Activated naive CD4-positive, alpha-beta T cell treated with Interleukin-2 at 50 U/mL for 16 hours (primary cell): ENCODE measurements at regions not wholly inside any gene's neighbourhood (a gene's known extent, or its start where the extent isn't known, plus 50 kb on each side); places are given as distances from the start of the nearest gene placed in this dataset.

Experiments used
- DNase-seq: peaks from one replicate; pipeline ENCODE4 v3.0.0-alpha.2; 2020

DNA sequence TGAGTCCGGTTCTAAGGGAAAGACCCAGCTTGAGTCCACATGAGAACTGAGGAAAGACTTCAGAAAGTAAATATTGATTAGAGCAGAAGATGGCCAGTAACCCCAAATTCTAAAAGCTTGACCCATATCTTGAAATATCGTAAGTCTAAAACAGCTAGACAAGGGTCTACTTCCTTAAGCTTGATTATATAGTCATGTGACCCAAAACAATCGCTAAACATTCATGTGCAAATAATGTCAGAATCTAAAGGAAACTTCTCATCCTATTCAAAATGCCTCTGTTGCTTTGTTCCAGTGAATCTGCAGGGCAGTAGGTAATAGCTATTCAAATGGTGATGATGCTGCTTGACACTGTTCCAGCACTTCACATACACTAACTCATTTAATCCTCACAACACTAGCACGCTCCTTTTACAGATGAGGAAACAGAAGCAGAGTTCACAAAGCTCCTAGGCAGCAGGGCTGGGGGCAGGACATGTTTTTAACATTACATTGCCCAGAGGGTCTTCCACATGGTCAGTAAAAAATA is 52.6 kb downstream of the TCF20 start:
- no peak for DNase-seq

DNA sequence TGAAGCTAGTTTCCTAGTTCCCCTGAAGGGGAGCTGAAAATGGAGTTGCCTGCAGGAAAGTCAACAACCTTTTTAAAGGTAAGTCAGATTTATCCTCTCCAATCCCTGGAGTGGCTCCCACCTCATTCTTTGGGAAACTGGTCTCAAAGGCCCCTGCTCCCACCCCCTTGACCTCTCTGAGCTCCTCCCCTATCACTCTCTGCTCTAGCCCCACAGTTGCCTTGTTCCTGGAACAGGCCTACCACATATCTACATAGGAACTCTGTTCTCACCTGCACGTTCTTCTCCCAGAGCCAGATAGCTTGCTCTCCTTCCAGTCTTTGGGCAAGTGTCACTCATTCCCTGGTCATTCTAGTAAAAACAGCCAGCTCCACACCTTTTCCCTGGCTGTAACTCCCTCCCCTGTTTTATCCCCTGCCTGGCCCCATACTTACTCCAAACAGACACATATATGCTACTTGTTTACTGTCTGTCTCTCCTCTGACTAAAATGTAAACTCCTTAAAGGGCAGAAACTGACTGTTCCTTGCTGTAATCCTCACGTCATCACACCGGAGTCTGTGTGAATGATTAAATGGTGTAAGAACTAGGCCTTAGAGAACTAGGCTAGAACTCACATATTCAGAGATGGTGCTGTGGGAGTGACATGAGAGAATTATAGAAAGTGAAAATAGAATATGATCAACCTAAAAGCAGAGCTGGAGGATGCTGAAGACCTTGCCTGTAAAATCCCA is 53.3 kb downstream of the TCF20 start:
- peak; percentile 24 for DNase-seq

DNA sequence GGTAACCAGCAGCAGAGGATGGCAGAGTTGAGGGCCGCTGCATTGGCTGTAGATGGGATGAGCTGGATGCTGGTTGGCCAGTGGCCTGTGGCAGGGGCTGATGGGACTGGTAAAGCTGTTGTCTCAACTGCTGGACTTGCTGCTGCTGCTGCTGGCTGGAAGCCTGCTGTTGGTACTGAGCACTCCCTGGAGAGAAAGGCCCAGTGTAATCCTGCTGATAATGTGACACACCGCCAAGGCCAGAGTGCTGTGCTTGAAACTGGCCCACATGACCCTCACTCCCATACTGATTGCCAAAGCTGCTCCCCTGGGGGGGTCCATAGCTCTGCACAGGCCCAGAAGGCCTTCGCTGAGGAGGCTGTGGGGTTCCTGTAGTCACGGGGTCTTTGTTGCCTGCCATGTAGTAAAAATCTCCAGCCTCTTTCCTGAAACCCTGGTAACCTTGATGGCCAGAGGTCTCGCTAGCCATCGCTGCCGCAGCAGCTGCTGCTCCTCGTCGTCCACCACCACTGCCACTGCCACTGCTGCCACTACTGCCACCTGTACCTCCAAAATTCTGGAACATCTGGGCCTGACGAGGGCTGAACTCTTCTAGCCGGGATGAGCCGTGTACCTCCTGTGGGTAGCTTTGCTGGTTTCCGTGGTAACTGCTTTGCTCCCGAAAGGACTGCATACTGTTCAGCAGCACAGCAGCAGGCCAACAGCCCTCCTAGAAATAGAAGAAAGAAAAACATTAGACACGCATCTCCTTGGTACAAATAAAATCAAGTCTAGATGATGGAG is 55.6 kb downstream of the TCF20 start:
- DNase-seq: no peak

DNA sequence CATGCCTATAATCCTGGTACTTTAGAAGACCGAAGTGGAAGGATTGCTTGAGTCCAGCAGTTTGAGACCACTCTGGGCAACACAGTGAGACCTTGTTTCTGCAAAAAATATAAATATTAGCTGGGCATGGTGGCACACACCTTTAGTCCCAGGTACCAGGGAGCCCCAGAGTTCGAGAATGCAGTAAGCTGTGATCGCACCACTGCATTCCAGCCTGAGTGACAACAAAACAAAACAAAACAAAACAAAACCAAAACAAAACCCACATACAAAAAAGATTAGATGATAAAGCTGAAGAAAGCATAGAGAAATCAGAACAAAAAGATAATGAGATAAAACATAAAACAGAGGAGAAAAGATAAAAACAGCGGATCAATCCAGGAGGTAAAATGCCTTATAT is 62.1 kb downstream of the TCF20 start:
- no peak for DNase-seq

DNA sequence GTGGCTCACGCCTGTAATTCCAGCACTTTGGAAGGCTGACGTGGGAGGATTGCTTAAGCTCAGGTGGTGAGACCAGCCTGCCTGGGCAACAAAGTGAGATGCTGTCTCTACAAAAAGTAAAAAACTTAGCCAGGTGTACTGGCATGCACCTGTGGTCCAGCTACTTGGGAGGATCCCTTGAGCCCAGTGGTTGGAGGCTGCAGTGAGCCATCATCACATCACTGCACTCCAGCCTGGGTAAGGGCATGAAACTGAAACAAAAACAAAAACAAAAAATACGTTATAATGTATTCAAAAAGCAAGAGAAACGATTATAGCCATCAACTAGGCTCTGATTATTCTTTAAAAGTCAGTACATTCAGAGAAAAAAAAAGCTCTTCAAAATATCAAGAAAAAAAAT is 62.5 kb downstream of the TCF20 start:
- DNase-seq: no peak

DNA sequence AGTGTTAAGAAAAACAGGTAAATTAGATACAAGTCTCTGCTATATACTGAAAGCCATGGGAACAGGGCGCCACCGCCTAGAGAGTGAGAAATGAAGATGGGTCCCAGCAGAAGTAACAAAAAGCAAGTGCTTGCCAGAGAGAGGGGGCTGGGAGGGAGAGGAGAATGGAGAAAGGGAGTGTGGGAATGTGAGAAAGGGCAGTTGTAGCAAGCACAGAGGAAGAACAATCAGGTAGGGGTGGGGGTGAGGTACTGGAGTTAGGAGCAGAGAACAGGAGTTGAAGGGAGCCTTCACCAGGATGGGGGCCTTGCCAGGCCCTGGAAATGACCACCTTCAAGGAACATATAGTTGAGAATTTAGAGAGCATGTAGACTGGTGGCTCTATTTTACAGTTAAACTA is 66.8 kb downstream of the TCF20 start:
- no peak for DNase-seq

DNA sequence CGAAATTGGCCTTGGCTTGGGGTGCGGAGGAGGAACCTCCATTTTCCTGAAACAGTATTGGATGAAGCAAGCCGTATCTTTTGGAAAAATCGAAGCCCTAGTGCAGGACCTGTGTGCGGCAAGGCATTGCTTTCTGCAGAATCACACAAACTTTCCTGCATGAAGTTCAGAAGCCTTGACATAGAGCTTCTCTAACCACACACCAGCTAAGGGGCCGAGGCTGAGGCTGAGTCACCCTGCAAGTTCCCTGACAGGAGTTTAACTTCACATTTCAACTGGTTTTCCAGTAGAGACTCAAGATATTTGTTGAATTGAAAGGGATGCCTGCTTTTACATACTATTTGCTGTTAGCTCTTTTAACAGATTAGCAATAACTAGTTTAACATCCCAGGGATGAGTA is 67.8 kb downstream of the TCF20 start:
- DNase-seq: peak; percentile 58

DNA sequence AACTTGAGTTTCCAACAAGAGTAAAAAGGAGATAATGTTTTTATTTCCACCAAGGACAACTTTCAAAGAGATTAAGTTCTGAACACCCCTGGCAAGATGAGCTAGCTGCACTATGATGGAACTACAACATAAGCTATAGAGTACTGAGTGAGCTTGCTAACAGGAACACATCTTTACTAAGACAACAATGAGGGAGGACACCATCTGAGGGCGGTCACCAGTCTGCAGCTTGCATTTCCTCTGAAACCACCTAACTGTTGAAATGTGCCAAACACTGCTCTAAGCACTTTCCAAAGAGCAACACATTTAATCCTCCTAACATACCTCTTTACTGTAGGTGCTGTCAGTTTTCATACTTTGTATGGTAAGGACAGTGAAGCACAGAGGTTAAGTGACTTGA is 68.4 kb downstream of the TCF20 start:
- DNase-seq: peak; percentile 20

DNA sequence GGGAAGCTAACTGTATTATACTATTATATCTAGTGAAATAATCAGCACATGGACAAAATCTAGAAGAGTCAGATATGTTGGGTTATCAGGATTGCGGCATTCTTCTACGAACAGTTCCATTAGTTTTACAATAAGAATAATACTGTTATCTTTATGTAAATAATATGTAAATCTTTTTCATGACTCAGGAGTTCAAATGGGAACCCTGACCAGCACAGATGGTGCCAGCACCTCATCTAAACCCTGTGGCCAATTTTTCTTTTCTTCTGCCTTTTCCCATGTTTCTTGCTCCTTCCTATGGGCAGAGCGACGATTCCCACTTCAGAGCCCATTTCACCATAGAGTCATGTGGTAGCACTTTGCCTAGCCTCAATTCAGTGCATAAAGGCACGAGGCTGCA is 68.4 kb upstream of the CYP2D6 start:
- no peak for DNase-seq

DNA sequence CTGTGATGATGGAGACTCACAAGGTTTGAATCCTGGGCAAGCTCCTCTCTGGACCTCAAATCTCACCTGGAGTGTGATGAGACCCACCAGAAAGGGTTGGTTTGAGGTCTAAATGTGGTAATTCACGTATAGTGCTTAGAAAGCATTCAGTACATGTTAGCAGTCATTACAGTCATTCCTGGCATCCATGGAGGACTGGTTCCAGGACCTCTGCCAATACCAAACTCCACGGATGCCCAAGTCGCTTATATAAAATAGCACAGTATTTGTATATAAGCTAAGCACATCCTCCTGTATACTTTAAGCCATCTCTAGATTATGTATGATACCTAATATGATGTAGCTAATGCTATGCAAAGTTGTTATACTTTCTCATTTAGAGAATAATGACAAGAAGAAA is 67.6 kb upstream of the CYP2D6 start:
- no peak for DNase-seq

DNA sequence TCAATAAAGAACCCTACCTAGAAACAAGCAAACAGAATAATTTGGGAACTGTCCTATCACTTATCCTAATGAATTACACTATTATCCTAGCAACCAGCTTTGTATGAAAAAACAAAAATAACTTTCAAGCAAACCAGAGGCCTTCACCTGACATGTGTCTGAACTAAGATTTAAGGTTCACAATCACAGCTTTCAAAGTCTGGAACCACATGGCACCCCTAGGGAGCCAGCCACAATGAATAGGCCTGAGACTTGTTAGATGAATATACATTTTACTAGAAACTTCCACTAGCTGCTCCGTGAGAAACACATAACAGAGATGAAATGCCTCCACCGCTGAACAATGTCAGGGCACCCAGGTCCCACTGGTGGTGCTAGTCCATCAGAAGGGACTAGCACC is 65.8 kb upstream of the CYP2D6 start:
- DNase-seq: no peak

DNA sequence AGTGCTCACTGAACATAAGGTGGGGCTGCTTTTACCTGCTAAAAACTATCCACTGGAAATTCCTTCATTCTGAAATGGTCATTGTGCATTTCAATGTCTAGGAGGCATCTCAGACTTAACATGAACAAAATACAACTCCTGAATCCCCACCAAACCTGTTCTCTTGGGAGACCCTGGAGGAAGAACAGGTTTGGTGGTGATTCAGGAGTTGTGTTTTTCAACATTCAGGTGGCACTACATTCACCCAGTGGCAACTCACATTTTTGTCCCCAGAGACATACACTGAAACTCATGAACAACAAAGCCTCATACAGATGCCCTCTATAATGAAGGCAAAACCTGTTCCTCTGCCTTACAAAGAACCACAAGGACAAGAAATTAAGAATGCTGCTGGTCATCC is 64.3 kb upstream of the CYP2D6 start:
- DNase-seq: no peak

DNA sequence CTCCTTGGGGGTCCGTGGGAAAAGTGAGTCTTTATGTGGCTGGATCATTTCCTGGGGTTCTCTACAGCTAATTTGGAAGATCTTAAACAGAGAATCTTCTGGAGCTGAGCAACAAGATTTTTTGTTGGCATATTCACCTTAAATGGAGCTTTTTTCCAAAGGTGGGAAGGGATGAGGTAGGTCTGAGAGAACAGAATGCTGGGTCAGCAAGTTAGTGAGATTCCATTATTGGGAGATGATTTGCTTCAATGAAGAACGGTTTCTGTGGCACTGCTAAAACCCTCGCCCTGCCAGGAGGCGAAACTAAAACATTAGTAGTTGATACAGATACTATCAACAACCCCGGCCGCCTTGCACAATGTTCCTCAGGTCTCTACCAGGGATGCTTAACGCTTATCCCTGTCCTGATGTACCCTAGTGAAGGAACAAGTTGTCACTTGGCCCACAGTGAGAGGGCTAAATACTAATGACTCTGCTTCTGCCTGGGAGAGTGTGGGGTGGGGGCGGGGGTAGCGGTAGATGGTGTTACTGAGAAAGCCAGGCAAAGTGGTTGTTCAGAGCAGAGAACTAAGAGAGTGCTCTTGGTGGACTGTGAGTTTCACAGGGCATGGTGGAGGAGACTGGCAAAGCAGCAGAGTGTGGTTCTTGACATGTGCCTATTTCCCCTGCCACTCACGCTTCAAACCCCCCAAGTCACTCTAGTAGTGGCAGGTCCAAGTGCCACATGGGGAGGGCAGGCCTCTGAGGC is 63.7 kb upstream of the CYP2D6 start:
- no peak for DNase-seq

DNA sequence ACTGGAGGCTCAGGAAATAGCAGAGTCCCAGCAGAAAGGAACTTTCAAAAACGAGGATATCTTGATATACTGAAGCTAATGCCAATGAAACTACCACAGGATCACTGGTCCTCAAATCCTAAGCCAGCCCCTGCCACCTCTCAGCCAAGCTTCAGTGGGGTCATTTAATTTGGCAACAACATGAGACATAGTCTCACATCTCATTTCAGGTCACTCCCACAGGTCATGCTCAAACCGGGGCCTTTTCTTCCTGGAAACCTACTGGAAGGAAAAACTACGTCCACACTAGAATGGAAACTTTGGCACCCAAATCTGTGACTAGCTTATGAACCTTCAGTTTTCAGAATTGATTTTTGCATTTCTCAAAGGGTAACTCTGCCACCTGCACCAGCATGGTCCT is 61.9 kb upstream of the CYP2D6 start:
- DNase-seq: no peak

DNA sequence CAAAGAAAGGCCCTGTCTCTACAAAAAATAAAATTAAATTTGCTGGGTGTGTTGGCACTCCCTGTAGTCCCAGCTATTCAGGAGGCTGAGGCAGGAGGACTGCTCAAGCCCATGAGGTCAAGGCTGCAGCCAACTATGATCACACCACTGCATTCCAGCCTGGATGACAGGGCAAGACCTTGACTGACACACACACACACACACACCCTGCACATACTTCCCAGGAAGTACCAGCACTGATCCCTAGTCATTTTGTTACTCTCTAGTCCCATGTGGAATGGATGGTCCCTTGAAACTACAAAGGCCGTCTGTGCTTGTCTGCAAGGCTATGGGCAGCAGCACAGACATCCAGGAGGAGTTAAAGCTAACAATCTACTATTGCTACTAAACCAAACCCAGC is 59.7 kb upstream of the CYP2D6 start:
- DNase-seq: no peak

DNA sequence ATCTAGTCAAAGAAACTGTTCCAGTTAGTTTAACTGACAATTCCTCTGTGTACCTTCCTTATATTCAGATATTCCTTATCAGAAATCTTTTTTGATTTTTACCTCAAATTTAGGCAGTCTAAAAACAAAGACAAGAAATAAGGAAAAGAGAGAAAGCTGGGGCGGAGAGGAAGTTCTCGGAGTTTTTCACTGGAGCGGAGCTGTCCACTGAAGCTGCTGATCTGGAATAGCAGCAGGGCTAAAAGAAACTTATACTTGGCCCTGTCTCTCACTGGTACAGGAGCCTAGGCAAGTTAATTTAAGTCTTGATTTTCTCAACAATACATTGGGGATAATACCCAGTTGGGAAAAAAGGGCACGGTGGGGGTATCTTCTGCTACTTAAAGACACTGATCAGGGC is 59.2 kb upstream of the CYP2D6 start:
- no peak for DNase-seq

DNA sequence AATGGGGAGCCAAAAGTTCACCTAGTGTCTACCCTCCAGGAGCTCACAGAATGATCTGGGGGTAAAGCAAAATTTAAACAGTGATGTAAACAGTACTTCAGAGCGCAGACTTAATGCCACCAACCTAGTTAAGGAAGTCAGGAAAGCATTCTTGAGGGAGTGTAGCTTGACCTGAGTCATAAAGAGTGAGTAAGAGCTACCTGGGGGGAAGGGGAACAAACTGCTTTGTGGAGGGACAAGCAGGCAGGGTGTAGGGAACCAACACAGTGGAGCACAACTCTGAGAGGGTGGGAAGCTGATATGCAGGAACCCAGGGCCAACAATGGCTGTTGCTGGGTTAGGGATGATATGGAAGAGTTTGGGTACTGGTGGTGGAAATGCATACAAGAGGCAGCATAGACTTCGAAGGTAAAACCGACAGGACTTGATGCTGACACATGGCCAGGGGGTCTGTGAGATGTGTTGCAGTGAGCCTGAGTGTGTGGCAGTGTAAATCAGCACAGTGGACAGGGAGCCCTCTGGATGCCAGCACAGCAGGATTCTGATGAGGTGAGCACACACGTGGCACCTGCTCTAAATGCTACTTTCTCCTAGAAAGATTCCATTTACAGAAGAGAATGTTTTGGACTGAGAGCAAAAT is 58.3 kb upstream of the CYP2D6 start:
- DNase-seq: no peak

DNA sequence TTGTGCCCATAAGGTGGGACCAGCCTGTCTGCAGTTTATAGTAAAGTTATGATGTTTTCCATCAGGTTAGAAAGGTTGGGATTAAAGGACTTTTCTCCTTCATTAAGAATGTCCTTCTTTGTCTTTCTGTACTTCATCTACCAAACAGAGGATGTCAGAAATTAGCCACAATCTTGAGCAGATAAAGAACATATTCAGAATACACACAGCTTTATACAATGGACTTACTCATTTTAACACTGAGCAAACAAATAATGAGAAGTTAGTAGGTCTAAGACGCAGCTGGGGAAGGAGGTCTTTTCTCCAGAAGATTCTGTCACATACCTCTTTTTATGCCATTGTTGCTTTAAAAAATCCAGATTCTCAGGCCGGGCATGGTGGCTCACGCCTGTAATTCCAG is 57.0 kb upstream of the CYP2D6 start:
- no peak for DNase-seq

DNA sequence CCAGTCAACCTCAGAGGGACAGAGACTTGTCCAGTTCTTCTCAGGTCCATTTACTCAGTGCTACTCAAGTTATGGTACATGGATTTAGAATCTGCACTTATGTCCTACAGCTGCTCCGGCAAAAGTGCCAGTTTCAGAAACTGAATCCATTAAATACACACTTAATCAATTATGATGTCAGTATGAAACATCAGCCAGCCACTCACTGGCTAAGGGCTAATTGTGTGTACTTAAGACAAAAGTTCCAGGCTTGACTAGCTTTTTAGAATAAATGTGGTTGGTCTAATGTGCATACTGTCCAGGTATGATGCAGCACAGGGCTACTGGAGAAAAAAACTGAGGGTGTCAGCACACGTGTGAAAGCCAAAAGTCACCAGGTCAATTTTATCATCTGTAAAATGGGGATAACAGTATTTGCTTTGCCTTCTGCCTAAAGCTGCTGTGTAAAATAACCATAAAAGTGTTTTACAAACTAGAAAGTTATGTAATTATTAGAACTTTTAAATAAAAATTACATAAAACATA is 55.4 kb upstream of the CYP2D6 start:
- DNase-seq: no peak

DNA sequence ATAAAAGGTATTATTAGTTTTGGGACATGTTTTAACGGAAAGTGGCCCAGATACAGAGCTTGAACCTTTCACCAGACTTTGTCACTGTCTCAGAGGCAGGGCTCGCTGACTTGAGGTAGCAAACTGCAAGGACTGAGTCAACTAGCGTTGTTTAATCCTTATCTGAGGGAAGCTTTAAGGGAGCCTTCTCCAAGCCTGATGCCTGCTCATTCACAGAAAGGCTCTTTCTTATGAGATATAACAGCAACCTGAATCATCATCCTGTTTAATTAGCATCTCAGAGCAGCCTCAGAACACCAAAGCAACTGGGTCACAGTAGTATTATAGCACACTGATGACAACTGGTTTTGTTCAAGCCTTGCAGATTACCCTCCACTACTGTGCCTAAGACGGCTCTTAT is 54.2 kb upstream of the CYP2D6 start:
- DNase-seq: peak; percentile 29

DNA sequence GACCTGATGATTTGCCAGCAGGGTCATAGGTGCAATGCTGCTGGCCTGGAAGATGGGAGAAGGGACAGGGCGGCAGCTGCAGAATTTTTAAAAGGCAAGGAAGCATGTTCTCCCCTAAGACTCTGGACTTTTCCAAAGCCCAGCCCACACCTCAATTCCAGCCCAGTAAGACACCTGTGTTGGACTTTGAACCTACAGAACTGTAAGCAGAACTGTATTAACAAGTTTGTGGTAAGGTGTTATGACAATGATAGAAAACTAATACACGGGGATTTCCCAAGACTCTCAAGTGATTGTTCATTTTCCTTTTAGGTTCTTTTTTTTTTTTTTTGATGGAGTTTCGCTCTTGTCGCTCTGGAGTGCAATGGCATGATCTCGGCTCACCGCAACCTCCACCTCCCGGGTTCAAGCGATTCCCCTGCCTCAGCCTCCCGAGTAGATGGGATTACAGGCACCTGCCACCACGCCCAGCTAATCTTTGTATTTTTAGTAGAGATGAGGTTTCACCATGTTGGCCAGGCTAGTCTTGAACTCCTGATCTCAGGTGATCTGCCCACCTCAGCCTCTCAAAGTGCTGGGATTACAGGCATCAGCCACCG is 53.0 kb upstream of the CYP2D6 start:
- peak; percentile 37 for DNase-seq

DNA sequence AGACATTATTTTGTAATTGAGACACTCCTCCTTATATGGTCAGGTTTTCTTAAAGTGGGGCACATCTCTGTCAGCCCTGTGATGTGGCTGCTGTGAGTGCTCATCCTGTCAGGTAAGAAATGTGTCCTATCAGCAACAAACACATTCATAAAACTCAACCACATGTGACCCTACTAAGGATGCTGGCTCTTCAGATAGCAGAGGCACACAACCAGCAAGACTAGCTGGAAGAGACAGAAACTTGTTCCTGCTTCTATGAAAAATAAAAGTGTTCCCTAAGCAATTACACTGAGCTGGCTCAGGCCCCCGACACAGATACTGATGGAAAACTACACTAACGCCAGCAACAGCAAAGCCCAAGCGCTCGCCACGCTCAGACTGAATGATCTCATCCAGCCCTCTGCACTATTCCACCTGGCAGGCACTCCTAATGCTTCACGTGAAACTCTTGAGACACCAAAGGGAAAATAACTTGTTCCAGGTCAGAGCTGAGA is 49.8 kb upstream of the CYP2D6 start:
- peak; percentile 50 for DNase-seq
